GM21528 (cell line): ENCODE measurements at regions not wholly inside any gene's neighbourhood (a gene's known extent, or its start where the extent isn't known, plus 50 kb on each side); places are given as distances from the start of the nearest gene placed in this dataset.

ENCODE experiments used
- ATAC-seq: cut with Tn5 transposase; IDR thresholded peaks from one replicate; pipeline ENCODE4 v1.9.1; 2021; ENCODE audit warnings: mild to moderate bottlenecking, moderate library complexity; ENCODE audit not compliant: unreplicated experiment, low FRiP score

DNA sequence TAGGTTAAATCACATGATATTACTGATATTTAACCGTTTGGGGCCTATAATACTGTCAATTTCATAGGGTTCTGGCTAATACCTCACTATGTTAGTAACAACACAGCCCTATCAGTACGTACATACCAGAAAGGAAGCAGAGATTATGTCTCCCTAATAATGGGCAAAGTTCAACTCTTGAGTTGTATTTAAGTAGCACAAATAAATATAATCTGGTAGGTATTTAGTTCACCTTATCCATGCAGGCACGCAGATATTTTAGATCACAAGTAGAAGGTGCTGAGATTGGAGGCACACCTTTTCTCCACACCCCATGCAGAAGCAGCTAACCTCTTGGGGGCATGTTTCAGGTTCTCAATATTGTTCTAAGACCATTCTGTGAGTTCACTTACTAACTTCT is 118.9 kb downstream of the IRS1 start:
- no peak for ATAC-seq

GRCh38 chr2:226679389-226680065 is 120.1 kb downstream of the IRS1 start:
- ATAC-seq = no peak

- no peak for ATAC-seq
These were observed 121.2 kb downstream of the IRS1 start for GRCh38 chr2:226678422-226678821.

DNA sequence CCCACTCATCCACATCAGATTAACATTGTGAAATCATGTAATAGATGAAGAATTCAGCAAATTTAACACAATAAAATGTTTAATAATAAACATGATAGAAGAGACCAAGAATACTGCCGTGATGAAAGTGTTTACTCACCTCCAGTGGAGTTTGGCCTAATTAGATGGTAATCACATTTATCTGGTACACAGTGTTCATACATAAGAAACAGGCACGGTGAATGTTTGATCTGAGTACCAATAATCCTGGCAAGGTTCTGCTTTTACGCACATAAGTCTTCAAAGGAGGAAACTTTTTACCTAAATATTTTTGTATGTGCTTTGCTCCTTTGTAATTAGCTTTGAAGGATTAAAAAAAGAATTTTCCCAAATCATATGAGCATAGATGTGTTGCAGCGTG is 122.5 kb downstream of the IRS1 start:
- ATAC-seq = no peak

DNA sequence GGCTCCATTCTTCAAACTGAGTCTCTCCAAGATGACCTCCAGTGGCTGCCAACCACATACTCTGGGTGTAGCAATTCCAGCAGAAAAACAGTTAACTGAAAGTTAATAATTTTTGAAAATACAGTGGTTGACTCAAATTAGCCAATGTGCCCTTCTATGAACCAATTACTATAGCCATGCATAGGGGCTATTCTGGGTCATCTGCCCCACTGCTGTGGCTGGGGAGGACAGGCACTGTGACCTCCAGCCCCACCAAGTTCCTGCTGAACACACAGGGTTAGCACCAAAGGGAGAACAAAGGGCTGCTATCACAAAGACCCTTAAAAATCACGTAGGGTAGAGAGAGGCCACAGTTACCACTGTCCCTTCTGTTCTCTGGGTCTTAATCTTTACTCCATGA is 123.0 kb downstream of the IRS1 start:
- no peak for ATAC-seq

DNA sequence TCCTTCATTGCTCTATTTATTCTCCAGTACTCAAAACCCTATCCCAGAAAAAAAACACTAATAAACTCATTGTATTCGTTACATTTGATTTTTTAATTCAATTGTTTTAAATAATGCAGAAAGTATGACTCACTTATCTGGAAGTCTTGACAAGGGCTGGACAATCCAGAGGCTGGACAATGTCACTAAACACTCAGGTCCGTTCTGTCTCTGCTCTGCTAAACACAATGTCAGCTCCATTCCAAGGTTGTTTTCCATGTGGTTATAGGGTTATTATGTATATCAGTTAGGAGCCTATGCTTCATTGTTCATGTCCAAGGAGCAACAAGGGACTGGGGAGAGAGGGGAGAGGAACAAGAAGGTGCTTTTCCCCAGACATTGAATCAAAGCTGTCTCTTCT is 125.5 kb downstream of the IRS1 start:
- ATAC-seq = no peak

- no peak for ATAC-seq
These were observed 126.3 kb downstream of the IRS1 start for GRCh38 chr2:226673314-226673723.

GRCh38 chr2:226671141-226671676 is 128.4 kb downstream of the IRS1 start:
- ATAC-seq = no peak

DNA sequence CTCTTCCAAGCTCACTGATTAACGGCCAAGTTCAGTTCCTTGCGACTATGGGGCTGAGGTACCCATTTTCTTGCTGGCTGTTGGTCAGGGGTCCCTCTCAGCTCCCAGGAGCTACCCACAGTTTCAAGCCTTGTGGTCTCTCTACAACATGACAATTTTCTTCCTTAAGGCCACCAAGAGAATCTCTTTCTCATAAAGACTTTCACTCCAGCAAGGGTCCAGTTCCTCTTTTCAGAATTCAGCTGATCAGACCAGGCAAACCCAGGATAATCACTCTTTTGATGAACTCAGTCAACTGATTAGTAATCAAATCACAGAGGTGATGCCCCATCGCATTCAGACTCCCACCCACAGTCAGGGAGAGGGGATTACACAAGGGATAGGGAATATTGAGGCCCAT is 129.7 kb downstream of the IRS1 start:
- ATAC-seq = peak; percentile 65

DNA sequence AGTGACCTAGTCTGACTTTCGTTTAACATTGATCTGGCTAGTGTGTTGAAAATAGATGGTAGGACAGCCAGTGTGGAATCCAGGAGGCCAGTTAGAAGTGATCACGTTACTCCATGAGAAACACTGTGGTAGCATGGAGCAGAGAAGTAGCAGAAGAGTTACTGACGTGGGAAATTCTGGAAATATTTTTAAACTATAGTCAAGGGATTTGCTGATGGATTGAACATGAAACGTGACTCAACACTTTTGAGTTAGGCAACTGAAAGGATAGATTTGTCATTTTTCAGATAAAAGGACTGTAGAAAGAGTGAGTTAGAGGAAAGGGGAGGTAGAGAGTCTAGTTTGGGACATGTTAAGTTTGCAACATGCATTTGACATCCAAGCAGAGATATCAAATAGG is 130.4 kb downstream of the IRS1 start:
- ATAC-seq = no peak

DNA sequence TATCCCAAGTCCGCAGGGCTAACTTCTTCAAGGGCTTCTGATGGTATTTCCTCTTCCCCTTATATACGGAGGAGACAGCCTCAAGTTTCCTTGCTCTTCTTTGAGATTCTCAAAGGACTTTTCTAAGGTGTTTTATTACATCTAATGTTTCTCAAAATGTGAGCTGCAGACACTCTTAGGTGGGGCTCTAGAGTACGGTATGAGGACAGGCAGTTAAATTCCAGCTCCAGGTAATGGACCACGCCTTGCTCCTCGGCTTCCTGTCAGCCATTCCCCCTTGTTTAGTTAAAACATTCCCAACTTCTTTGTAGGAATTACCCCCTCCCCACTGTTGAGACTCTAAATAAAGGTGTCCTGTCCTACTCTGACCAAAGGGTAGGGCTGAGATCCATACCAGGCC is 131.9 kb downstream of the IRS1 start:
- no peak for ATAC-seq

DNA sequence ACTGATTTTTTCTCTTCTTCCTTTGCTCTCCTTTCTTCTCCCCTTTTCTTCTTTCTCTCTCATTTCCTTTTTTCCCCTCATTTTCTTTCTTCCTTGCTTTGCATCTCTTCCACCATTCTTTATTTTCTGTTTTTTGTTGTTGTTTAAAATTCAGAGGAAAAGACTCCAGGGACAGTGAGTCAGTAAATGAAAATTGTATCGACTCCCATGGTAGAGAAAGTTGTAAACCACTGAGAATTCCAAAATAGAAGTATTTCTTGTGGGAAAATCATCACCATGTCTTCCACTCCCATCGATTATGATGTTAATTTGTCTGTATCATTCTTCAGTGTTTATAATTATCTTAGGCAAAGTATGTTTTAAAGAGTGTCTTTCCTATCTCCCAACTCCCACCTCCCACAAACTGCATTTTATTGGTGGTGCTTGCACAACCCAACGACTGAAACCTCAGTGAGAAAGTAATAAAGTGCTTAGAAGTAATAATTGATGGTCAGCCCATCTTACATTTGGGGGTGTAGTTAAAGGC is 134.3 kb downstream of the IRS1 start:
- no peak for ATAC-seq

- ATAC-seq = no peak
These were observed 135.0 kb downstream of the IRS1 start for GRCh38 chr2:226664661-226665060.

DNA sequence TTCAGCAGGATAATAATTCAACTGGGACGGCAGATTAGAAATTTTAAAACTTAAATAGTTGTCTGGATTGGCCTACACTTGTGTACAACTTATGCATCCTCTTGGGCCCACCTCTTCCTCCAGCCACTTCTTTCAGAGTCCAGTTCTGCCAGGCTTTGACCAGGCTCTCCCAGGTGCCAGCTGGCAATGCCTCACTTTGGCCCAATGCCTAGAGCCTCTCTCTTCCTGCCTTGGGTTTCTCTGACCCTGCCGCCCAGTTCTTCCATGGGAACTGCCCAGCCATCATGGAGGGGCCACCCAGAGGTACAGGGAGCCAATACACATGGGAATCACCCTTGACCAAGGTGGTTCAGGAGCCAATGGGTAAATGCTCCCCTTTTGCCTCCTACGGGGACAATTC is 135.5 kb downstream of the IRS1 start:
- no peak for ATAC-seq

- no peak for ATAC-seq
These were observed 137.7 kb downstream of the IRS1 start for GRCh38 chr2:226661789-226662545.

DNA sequence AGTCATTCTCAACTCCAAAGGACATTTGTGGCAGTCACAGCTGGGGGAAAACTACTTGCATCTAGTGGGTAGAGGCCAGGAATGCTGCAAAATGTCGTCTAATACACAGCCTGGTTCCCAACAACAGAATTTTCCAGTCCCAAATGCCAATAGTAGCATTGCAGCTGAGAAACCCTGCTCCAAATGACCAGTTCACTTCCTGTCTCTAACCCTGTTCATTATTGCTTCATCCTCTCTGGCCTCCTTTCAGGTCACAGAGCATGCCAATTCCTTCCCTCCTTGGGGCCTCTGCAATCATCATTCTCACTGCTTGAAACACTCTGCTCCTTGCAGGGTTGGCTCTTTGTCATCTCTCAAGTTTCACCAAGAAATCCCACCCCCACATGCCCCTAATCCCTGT is 139.1 kb downstream of the IRS1 start:
- ATAC-seq = no peak

DNA sequence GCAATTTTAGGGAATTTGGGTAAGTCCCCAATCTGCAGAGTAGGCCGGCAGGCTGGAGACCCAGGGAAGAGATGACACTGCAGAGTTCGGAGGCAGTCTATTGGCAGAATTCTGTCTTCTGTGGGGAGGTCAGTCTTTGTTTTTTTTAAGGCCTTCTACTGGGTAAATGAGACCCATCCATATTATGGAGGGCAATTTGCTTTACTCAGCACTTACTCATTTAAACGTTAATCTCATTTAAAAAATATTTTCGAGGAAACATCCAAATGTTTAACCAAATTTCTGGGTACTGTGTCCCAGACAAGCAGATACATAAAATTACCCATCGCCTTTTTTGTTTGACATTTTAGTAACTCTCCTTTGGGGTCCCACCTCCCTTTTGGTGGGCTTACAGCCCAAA is 139.5 kb downstream of the IRS1 start:
- ATAC-seq = no peak

DNA sequence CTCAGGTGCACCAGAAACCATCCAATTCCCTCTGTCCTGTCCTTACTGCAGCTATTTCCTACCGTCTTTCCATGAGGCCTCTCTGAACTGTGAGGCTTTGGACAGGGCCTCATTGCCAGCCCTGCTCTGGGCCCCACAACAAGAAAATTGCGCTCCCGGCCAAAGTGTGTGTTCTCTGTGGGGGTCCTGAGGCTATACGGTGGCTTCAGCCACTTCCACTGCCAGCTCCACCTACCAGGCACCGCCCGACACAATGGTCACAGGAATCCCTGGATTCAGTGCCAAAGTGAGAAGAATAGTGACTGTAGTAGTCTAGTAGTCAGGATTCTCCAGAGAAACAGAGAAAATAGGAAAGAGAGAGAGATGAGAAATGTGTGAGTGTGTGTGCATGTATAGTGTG is 140.2 kb downstream of the IRS1 start:
- no peak for ATAC-seq

DNA sequence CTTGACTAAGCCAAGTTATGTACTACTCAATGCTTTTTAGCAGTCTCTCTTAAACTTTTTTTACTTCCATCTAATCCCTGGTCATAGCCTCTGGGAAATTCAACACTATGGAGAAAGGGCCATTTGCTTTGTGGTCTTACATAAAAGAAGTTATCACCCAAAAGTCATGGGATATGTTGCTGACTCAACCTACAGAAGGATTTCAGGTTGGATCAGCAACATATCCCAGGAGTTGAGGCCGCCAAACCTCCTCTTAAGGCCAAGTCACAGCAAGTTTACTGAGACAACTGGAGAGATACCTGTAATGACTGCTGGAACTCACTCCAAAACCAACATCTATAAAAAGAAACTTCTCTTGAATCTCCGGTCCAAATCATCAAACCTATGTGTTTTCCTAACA is 141.1 kb downstream of the IRS1 start:
- ATAC-seq = no peak

GRCh38 chr2:226657340-226658053 is 142.1 kb downstream of the IRS1 start:
- ATAC-seq = no peak

GRCh38 chr2:226656367-226656766 is 143.3 kb downstream of the IRS1 start:
- ATAC-seq = no peak
